GM20431 (cell line): ENCODE measurements at regions not wholly inside any gene's neighbourhood (a gene's known extent, or its start where the extent isn't known, plus 50 kb on each side); places are given as distances from the start of the nearest gene placed in this dataset.

Experiments used
- in situ Hi-C: fragments of 300-500 bp; cut with MseI, MboI; formaldehyde crosslinking; loops from one replicate; pipeline ENCODE4 v1.15.0; 2020; ENCODE audit warnings: low sequenced_read_pairs; ENCODE audit not compliant: unreplicated experiment

GRCh38 chr12:77438644-77439043 is 373.3 kb upstream of the E2F7 start:
- in situ Hi-C loops, result no loop called here

DNA sequence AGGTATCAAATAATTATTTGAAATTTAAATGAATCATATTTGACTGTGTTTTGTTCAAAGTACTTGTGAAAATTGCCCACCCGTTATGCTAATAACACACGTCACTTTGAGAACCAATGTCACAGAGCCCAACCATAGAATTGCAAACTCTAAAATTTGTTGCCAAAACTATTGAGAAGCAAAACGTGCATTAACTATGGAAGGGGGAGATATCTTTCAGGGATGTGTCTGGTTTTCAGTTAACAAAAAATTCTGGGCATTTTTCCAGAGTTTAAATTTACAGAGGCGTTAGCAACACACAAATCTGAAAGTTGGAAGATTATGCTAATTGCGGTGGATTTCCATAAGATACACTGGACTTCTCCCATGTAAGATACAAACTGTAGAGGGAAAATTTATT is 371.8 kb upstream of the E2F7 start:
- in situ Hi-C loops, result no loop called here

DNA sequence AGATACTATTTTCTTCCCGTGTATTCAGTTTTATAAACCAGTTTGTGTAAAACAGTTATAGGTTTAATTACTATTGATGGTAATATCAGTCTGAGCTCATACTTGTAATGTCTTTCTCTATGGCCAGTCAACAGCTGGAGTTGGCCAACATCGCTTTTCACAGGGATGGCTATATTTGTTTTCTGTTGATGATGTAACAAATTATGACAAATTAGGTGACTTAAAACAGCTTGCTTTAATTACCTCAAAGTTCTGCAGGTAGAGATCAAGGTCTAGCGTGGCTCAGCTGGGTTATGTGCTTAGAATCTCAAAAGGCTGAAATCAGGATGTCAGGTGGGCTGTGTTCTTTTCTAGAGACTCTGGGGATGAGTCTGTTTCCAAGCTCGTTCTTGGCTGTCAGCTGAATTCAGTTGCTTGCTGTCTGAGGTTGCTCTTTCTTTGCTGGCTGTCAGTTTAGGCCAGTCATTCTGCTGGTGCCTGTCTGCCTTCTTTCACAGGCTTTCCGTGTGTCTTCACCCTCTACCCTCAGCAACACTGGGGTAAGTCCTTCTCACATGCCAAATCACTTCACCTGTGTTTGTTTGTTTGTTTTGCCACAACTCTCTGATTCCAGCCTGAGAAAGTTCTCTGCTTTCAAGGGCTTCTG is 370.2 kb upstream of the E2F7 start:
- in situ Hi-C loops, result no loop called here

DNA sequence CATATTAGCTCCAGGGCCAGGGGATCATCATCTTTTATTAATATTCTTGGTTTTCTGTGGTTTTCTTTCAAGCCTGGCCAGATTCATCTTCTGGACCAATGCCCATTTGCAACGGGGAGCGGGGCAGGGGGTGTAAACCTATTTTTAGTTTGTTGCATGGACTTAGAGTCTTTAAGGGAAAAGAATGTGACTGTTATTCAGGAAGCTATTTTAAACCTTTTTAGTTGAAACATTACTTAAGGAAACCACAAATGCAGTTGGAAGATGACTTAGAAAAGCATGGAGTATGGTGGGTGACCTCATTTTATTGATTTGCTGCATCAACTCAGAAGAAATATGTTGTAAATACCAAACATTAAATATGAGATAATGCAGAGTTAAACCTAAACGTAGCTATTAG is 368.4 kb upstream of the E2F7 start:
- in situ Hi-C loops, result no loop called here

DNA sequence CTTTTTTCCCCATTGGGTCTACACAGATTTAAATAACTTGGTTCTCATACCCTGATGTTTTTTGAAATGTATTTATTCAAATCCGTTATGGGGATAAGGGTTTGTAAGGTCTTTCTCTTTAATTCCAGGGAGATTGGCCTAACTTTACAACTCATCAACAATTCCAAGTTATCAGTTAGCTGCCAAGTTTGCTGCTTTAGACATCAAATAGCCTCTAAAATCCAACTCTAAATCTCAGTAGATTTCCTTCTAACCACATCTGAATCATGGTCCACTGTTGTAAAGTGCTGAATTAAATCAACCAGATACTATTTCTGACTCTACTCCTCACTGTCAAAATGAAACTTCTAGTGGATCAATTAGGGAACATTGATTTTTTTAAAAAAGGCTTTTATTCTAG is 364.1 kb upstream of the E2F7 start:
- in situ Hi-C loops, result no loop called here

DNA sequence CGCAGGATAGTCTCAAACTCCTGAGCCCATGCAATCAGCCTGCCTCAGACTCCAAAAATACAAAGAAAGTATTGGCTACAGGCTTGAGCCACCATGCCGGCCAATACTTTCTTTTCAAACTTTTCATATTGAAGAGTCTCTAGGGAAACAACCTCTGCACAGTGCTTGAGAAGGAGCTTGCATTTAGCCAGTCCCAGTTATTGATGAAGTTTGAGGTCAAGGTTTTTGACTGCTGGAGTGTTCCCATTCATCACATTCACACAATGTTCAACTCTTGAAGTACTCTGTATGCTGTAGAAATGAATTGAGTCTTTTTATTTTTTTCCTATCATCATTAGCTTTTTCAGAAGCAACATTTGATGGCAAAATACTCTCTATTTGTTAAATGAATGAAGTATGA is 355.8 kb upstream of the E2F7 start:
- in situ Hi-C loops, result no loop called here

GRCh38 chr12:77409551-77409950 is 344.2 kb upstream of the E2F7 start:
- in situ Hi-C loops, result no loop called here

DNA sequence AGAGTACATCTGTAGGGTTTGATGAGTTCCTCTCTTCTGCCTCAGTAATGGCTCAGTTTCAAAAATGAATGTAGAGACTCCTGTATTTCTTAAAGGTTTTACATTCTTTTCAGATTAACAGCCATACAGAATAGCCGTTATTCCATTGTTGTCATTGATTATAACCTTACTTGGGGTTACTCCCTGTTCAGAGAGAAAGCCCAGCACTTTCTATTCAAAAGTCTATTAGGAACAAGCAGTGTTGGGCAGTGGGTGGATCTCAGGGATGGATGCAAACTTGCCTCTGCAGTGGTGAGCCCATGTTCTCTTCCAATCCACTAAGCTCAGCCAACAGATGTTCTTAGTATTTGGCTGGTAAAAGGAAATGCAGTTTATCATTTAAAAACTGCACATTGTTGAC is 342.6 kb upstream of the E2F7 start:
- in situ Hi-C loops, result no loop called here

- in situ Hi-C loops, result no loop called here
Observed at GRCh38 chr12:77406219-77406905, 341.0 kb upstream of the E2F7 start.

DNA sequence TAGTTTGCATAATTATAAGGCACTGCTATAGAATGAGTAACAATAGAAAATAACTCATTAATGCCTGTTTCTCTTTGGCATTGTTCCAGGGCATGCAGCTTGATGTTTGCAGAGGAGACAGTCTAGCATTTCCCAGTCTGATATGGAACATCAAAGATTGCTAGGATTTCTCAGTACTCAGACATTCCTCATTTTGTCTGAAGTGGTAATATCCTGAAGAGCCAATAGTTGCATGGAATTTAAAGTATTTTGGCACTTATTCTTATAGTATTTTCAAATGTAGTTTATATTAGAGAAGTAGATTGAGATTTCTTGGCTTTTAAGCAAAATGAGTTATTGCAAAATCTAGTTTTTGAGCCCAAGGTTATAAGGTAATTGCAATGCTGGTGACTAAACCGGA is 337.3 kb upstream of the E2F7 start:
- in situ Hi-C loops, result no loop called here

DNA sequence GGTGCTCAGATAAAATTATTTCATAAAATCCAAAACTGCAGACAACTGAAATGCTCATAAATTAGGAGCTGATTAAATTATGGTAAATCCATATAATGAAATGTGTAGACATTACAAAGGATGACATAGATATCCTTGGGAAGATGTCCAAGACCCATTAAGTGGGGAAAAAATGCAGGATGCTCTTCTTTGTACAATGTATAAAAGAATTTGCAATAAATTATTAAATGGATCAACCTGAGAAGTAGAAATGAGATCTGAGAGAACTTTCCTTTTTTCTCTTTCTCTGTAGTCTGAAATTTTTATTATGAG is 336.4 kb upstream of the E2F7 start:
- in situ Hi-C loops, result no loop called here

DNA sequence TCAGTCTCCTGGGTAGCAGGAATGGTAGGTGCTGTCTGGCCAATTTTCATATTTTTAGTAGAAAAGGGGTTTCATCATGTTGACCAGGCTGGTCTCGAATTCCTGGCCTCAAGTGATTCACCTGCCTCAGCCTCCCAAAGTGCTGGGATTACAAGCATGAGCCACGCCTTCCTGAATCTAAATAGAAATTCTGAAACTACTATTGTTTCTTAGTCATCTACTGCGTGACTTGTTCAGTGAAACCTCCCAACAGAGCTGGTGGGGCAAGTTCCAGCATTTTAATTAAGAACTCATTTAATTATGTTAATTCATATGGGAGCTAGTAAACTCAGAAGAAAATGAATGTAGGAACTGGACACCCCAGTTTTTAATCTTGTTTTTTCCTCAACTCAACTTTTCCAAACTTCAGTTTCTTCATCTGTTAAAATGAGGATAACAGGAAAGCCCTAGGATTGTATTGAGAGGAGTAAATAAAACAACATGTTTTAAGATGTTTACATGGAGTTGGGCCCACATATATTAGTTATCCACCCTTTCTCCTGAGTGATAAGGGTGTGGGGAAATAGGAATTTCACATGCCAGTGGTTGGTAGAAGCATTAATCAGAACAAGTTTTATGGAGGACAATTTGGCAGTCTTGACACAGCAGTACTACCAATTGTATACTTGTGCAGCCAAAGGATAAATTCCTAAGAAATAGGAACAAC is 335.8 kb upstream of the E2F7 start:
- in situ Hi-C loops, result no loop called here

- in situ Hi-C loops, result no loop called here
Observed at GRCh38 chr12:77392467-77393088, 327.2 kb upstream of the E2F7 start.

DNA sequence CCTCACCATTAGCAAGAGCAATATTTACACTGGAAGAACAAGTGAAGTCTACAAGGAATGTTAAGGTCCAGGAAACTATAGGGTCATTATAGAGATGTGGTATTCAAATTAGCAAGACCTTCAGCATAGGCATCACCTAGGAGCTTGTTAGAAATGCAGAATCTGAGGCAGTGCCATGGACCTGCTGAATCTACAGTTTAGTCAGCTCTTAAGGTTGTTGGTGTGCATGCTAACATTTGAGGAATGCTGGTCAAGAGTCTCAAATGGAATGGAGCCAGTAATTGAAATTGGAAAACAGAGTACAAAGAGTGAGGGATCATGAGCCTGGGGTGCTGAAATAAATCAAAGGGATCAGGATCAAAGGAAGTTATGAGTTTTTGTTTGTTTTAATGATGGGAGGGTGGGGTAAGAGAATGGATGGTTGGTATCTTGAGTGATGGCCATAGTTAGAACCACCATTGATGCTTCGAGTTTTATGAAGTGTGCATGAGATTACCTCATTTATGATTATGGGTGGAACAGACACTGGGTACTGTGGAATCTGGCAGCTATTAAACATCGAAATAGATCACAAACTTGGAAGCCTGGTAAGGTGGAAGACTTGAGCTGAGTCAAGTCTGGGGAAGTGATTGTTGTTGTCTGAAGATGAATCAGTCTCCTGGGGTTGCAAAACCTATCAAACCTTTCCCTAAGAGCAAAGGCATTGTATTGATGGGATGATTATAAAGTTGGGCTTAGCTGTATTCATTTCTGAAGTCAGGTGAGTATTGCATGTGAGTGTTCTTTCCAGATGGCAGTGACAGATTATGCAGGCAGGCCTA is 323.3 kb upstream of the E2F7 start:
- in situ Hi-C loops, result no loop called here

DNA sequence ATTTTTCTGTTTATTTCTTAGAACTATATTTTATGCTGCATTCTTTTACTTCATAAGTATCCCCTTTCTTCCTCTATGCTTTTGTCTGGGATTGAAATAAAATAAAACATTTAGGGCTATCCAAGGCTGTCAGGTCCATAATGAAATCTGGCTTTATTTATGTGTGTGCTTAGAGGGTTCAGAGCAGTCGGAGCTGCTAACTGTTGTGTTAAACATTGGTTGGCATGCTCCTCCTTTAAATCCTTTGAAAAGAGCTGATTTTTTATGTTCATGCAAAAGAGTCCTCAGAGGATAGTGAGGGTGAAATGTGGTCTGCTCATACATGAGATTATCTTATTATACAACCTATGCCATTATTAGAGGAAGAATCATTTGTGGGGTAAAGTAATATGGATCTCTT is 322.3 kb upstream of the E2F7 start:
- in situ Hi-C loops, result no loop called here

GRCh38 chr12:77387214-77387613 is 321.8 kb upstream of the E2F7 start:
- in situ Hi-C loops, result no loop called here

- in situ Hi-C loops, result no loop called here
Observed at GRCh38 chr12:77384941-77385340, 319.6 kb upstream of the E2F7 start.

DNA sequence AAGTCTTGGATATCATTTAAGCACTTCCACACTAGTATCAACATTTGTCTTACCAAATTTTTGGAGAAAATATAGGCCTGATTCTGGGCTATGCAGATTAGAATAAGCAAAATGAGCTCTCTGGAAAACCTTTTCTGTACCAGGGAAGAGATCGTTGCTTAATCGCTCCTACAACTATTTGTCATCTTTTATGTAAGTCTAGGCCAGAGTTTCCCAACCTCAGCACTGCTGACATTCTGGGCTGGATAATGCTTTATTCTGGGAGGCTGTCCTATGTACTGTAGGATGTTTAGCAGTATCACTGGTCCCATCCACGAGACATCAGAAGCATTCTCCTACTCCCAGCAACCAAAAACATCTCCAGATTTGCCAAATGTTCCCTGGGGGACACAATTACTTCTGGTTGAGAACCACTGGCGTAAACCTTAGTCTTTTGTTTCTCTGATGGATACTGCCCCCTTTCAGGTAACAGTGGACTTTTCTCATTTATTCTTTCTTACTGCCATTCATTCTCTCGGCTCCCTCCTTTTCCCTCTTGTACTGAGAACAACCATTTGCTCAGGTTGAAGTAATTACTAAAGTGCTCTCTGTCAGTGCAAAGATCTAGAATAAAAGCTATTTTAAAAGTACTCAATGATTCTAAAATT is 316.9 kb upstream of the E2F7 start:
- in situ Hi-C loops, result no loop called here

GRCh38 chr12:77377622-77378021 is 312.3 kb upstream of the E2F7 start:
- in situ Hi-C loops, result no loop called here

DNA sequence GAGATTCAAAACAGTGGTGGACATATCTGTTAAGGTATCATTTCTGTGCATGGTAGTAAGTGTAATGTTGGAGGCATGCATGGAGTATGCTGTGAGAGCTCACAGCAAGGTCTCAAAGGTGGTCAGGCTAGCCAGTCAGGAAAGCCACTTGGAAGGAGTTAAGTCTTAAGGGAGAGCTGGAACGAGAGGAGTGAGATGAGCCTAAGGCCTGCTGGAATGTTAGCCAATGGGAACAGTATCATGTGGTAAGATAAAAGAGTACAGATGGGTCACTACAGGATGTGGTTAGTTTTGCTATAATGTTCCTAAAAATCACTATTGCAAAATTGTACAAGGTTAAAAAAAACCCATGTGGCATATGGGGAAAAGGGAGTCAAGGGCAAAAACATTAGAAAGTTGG is 311.7 kb upstream of the E2F7 start:
- in situ Hi-C loops, result no loop called here
